B cell (primary cell): ENCODE measurements at regions not wholly inside any gene's neighbourhood (a gene's known extent, or its start where the extent isn't known, plus 50 kb on each side); places are given as distances from the start of the nearest gene placed in this dataset.

Source experiments
- CTCF ChIP-seq: fragments of 200-600 bp; IDR thresholded peaks from one replicate; pipeline ENCODE4 v1.8.0; 2022; ENCODE audit warnings: antibody characterized with exemption, mild to moderate bottlenecking
- EZH2 ChIP-seq: IDR thresholded peaks from 2 replicates; pipeline ENCODE4 v1.6.1; 2012; ENCODE audit warnings: borderline replicate concordance, low read depth, mild to moderate bottlenecking, moderate library complexity, low read length; ENCODE audit not compliant: insufficient read depth, poor library complexity, severe bottlenecking

GRCh38 chr3:481111-481510, 284.5 kb downstream of the CHL1 start:
- TF ChIP-seq CTCF (no peak), EZH2 (no peak)
